HFF-Myc (cell line): ENCODE measurements at regions not wholly inside any gene's neighbourhood (a gene's known extent, or its start where the extent isn't known, plus 50 kb on each side); places are given as distances from the start of the nearest gene placed in this dataset.

Experiments
- DNase-seq: peaks from one replicate; pipeline ENCODE4 v3.0.0-alpha.2; 2011; ENCODE audit warnings: low read depth; ENCODE audit errors: extremely low read depth
- H3K4me3 ChIP-seq: replicated peaks from 2 replicates; pipeline ENCODE4 v1.5.1; 2011; ENCODE audit warnings: low read depth, mild to moderate bottlenecking, control low read depth, low read length
- TF ChIP-seq, protein P1 (sequence below): IDR thresholded peaks from 2 replicates; pipeline ENCODE4 v1.5.1; 2012; ENCODE audit warnings: mild to moderate bottlenecking, low read depth, low read length, control low read depth; ENCODE audit errors: missing control alignments

DNA sequence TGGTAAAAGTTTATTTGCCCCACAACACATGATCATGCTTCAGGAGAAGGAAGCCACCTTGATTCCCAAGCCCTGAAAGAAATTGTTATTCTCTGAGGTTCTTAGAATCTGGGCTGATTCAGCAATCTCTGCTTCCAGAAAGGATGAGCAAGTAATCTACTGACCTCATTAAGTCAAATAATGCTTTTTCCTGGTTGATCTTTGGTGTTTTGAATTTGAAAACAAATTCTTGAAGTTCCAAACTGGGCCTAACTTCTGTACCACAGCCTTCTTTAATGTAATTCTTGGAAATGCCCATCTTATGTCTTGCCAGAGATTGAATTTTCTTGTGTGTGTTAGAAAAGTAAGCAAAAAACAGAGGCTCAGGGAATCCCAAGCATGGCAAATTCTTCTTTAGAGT lies 319.2 kb upstream of the DDHD1 start:
- DNase-seq, result no peak
- TF ChIP-seq, protein P1, sequence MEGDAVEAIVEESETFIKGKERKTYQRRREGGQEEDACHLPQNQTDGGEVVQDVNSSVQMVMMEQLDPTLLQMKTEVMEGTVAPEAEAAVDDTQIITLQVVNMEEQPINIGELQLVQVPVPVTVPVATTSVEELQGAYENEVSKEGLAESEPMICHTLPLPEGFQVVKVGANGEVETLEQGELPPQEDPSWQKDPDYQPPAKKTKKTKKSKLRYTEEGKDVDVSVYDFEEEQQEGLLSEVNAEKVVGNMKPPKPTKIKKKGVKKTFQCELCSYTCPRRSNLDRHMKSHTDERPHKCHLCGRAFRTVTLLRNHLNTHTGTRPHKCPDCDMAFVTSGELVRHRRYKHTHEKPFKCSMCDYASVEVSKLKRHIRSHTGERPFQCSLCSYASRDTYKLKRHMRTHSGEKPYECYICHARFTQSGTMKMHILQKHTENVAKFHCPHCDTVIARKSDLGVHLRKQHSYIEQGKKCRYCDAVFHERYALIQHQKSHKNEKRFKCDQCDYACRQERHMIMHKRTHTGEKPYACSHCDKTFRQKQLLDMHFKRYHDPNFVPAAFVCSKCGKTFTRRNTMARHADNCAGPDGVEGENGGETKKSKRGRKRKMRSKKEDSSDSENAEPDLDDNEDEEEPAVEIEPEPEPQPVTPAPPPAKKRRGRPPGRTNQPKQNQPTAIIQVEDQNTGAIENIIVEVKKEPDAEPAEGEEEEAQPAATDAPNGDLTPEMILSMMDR, result no peak
- H3K4me3 ChIP-seq, result no peak overlapping the region

DNA sequence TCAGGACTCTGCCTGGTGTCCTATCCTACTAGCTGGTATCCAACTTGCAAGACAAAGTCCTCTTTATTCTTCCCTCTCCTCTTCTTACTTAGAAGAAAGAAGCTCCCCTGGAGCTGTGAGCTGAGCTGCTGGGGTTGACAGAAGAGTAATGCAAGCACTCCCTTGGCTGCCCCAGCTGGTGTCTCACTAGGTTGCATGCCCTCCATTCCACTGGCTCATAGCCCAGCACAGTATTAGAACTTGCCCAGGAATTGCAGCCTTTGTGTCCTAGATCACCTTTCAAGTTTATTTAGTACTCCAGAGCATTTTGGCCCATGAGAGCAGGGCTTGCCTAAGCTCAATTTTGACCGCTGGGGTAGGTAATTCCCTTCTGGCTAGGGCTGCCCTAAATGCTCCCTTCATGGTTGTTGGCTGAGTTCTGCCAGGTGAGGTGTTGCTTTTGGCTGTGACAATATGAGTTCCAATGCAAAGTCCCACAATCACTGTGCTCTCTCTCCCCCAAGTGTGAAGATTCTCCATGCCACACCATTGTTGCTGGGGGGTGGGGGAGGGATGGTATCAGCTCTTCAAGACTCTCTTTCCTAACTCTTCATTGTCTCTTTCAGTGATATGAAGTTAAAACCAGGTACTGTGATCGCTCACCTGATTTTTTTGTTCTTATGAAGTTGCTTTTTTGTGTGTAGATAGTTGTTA lies 317.4 kb upstream of the DDHD1 start:
- TF ChIP-seq, protein P1, result no peak
- no peak for DNase-seq
- H3K4me3 ChIP-seq, result no peak overlapping the region

DNA sequence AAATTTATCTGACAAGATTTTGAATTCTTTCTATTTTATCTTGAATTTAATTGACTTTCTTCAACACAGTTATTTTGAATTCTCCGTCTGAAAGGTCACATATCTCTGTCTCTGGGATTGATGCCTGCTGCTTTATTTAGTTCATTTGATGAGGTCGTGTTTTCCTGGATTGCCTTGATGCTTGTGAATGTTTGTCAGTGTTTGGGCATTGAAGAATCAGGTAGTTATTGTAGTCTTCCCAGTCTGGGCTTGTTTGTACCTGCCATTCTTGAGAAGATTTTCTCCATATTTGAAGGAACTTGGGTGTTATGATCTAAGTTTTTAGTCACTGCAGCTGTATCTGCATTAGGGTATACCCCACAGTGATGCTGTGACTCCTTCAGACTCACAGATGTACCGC lies 315.8 kb upstream of the DDHD1 start:
- TF ChIP-seq, protein P1, result no peak
- no peak overlapping the region for H3K4me3 ChIP-seq

DNA sequence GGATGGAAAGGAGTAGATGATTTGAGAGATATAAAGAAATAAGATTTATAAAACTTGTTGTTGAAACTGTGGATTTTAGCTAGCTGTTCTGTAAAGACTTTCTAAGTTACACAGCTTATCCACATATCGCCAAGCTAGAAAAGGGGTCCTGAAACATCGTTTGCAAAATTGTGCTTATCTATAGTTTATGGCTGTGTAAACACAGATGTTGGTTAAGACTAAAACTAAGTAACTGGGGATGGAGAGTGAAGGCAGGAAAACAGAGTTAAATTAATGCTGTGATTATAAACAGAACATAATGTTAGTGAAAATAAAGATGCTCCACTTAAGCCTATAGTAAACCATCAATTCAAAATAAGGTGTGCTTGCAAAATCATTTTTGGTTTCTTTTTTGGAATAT lies 311.3 kb upstream of the DDHD1 start:
- TF ChIP-seq, protein P1, result no peak
- no peak overlapping the region for H3K4me3 ChIP-seq

More for the DNA sequence above, 315.8 kb upstream of the DDHD1 start:
- no peak for DNase-seq

DNA sequence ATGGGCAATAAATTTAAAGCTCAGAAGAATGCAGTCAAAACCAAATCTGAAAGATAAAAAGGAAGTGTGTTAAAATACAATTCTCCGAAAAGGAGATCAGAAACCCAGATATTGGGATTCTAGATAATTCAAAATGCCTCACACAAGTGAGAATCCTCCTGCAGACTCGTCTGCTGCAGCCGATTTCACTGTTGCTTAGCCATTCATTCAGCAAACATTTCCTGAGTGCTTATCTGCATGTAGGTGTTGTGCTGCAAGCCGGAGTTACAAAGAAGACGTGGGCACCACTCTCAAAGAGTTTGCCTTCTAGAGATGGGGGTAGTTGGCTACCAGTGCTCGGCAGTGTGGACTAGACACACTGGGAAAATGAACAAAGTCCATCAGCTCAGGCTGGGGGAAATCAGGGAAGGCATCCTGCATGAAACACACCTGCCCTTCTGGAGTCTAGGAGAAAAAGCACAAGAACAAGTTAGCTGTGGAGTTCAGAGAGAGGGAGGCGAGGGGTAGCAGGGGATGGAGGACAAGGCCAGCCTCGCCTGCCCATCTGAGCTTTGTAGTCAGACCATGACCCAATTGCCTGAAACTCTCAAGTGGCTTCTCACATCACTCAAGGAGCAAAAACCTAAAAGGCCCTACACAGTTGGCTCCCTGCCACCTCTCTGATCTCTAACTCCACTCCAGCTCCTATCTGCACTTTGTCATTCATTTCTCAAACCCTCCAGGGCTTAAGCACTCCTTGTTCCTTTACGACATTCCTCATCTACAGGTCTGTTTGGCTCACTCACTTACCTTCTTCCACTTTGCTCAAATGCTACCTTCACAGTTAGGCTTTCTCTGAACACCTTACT lies 310.0 kb upstream of the DDHD1 start:
- DNase-seq, result no peak
- TF ChIP-seq, protein P1, result no peak
- no peak overlapping the region for H3K4me3 ChIP-seq

More for the DNA sequence above, 311.3 kb upstream of the DDHD1 start:
- no peak for DNase-seq

DNA sequence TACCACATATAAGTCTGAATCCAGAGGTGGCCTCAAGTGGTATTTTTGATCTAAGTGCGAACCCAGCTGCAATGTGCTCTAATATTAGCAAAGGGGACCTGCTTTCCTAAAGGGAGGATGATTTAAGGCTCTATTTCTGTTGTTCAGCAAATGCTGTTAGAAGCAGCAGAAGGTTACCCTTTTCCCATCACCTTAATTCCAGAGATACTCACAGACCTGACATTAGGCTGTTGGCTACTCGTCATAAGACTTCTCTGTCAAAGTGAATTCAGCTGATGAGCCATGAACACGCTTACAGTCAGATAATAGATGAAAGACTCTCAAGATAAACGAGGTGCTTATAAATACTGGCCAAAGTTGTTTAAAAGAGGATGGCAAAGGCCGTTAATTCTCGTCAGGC lies 308.7 kb upstream of the DDHD1 start:
- no peak overlapping the region for H3K4me3 ChIP-seq
- DNase-seq, result no peak

More for the DNA sequence above, 308.7 kb upstream of the DDHD1 start:
- TF ChIP-seq, protein P1, result no peak
